WI38 (cell line): ENCODE measurements at regions not wholly inside any gene's neighbourhood (a gene's known extent, or its start where the extent isn't known, plus 50 kb on each side); places are given as distances from the start of the nearest gene placed in this dataset.

Source experiments
- H3K4me3 ChIP-seq: 2 replicates; pipeline ENCODE4 v1.5.1; 2011; ENCODE audit warnings: low read depth, mild to moderate bottlenecking, control low read depth, low read length
- TF ChIP-seq, protein P1 (sequence below): IDR thresholded peaks from 2 replicates; pipeline ENCODE4 v1.5.1; 2012; ENCODE audit warnings: low read depth, mild to moderate bottlenecking, control low read depth, low read length

GRCh38 chr5:166427211-166427610 is 1864.2 kb upstream of the WWC1 start:
- H3K4me3 ChIP-seq = no peak overlapping the region
- TF ChIP-seq, protein P1, sequence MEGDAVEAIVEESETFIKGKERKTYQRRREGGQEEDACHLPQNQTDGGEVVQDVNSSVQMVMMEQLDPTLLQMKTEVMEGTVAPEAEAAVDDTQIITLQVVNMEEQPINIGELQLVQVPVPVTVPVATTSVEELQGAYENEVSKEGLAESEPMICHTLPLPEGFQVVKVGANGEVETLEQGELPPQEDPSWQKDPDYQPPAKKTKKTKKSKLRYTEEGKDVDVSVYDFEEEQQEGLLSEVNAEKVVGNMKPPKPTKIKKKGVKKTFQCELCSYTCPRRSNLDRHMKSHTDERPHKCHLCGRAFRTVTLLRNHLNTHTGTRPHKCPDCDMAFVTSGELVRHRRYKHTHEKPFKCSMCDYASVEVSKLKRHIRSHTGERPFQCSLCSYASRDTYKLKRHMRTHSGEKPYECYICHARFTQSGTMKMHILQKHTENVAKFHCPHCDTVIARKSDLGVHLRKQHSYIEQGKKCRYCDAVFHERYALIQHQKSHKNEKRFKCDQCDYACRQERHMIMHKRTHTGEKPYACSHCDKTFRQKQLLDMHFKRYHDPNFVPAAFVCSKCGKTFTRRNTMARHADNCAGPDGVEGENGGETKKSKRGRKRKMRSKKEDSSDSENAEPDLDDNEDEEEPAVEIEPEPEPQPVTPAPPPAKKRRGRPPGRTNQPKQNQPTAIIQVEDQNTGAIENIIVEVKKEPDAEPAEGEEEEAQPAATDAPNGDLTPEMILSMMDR = no peak

- TF ChIP-seq, protein P1 = no peak
Measured at GRCh38 chr5:166428264-166428803, 1863.1 kb upstream of the WWC1 start.

GRCh38 chr5:166430491-166431319 is 1860.7 kb upstream of the WWC1 start:
- H3K4me3 ChIP-seq = no peak overlapping the region
- TF ChIP-seq, protein P1 = no peak

More at GRCh38 chr5:166428264-166428803, 1863.1 kb upstream of the WWC1 start:
- H3K4me3 ChIP-seq = no peak overlapping the region

DNA sequence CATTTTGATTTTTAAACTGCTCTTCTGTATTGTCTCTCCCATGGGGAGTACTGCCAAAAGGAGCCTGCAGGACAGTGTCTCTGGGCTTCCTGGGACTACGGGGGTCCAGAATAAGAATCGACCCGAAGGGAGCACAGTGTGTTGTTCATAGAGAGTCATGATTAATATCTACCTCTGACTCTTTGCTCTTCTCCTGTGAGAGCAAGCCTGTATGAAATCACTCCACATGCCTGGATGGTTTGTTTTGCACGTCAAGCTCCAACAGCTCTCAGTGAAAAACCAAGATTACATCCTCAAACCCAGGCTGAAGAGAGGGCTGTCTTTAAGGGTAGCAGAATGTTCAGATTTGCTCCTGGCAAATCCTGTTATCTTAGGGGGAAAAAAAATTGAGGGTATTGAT is 1860.0 kb upstream of the WWC1 start:
- no peak overlapping the region for H3K4me3 ChIP-seq
- TF ChIP-seq, protein P1 = no peak

DNA sequence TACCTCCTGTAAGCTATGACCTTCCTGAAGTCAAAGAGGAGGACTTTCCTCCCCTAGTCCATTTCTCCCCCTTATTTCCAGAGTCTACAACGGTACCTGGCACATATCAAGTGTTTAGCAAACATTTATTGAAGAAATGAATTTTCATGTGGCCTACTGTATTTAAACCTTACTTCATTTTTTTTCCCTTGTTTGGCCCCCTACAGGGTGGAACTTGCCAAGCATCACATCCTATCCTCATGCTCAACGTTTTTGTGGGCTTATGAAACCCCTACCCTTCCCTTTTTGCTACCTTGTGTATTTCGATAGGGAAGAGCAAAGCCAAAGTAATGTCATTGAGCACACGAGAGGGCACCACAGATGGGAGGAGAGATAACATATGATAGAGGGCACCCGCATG is 1857.8 kb upstream of the WWC1 start:
- TF ChIP-seq, protein P1 = no peak
- H3K4me3 ChIP-seq = no peak overlapping the region

- TF ChIP-seq, protein P1 = no peak
- no peak overlapping the region for H3K4me3 ChIP-seq
Measured at GRCh38 chr5:166436872-166437271, 1854.6 kb upstream of the WWC1 start.

GRCh38 chr5:166486348-166486747 is 1805.1 kb upstream of the WWC1 start:
- no peak overlapping the region for H3K4me3 ChIP-seq
- TF ChIP-seq, protein P1 = no peak
